ENCODE measurements at regions not wholly inside any gene's neighbourhood (a gene's known extent, or its start where the extent isn't known, plus 50 kb on each side); places are given as distances from the start of the nearest gene placed in this dataset.

DNA sequence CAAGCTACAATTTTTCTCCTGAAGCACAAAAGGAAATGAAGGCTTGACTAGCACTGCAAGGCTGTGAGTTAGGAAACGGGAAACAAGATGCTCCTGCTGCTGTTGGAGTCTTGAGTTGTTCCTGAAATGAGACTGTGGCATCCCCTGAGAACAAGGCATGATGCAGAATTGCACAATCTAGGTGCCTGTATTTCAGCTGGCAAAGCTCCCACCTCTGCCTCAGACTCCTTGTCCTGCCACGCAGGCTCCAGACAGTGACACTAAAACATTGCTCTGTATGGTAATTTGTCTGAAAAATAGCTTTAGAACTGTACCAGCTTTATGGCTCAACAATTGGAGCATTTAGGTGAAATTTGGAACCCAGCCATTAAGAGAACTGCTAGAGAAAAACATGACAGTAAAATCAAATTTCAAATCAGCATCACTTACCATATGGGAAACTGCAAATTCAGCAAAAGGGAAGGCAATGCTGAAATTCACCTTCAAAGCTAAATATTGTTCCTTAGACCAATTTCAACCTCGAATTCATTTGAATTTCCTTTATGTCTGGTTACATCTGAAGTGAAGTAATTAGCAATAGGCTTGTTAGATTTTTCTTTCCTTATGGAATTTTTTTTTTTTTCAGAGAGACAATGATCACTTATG is 103.4 kb downstream of the MFAP3L start:
- TF ChIP-seq, protein P1, sequence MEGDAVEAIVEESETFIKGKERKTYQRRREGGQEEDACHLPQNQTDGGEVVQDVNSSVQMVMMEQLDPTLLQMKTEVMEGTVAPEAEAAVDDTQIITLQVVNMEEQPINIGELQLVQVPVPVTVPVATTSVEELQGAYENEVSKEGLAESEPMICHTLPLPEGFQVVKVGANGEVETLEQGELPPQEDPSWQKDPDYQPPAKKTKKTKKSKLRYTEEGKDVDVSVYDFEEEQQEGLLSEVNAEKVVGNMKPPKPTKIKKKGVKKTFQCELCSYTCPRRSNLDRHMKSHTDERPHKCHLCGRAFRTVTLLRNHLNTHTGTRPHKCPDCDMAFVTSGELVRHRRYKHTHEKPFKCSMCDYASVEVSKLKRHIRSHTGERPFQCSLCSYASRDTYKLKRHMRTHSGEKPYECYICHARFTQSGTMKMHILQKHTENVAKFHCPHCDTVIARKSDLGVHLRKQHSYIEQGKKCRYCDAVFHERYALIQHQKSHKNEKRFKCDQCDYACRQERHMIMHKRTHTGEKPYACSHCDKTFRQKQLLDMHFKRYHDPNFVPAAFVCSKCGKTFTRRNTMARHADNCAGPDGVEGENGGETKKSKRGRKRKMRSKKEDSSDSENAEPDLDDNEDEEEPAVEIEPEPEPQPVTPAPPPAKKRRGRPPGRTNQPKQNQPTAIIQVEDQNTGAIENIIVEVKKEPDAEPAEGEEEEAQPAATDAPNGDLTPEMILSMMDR (IDR thresholded peaks at IDR 0.05), result no peak
- TF ChIP-seq POLR2A (IDR thresholded peaks at IDR 0.05), result no peak

Measured in gastroesophageal sphincter (tissue), 3 donors.